DOHH2 (cell line): ENCODE measurements at regions not wholly inside any gene's neighbourhood (a gene's known extent, or its start where the extent isn't known, plus 50 kb on each side); places are given as distances from the start of the nearest gene placed in this dataset.

ENCODE experiments used
- H3F3A ChIP-seq: fragments of 200-600 bp; sonication (generic), shearing (Covaris generic); 2 replicates; pipeline ENCODE4 v1.6.0; 2016; ENCODE audit warnings: antibody characterized with exemption, mild to moderate bottlenecking; ENCODE audit not compliant: control insufficient read depth, insufficient read depth
- H3K27ac ChIP-seq: fragments of 200-600 bp; sonication (generic); 2 replicates; pipeline ENCODE4 v1.5.1; 2014; ENCODE audit warnings: low read depth, mild to moderate bottlenecking, low read length, moderate library complexity
- H3K27me3 ChIP-seq: fragments of 200-600 bp; sonication (generic); 2 replicates; pipeline ENCODE4 v1.6.1; 2014; ENCODE audit warnings: mild to moderate bottlenecking, low read length, mixed read lengths; ENCODE audit not compliant: control insufficient read depth
- H3K36me3 ChIP-seq: fragments of 200-600 bp; sonication (generic); 2 replicates; pipeline ENCODE4 v1.6.1; 2014; ENCODE audit warnings: mild to moderate bottlenecking, low read length, moderate library complexity, mixed read lengths; ENCODE audit not compliant: control insufficient read depth
- H3K4me1 ChIP-seq: fragments of 200-600 bp; sonication (generic); 2 replicates; pipeline ENCODE4 v1.6.1; 2014; ENCODE audit warnings: mild to moderate bottlenecking, low read length, mixed read lengths; ENCODE audit not compliant: control insufficient read depth
- H3K4me2 ChIP-seq: fragments of 200-600 bp; sonication (generic); 2 replicates; pipeline ENCODE4 v1.6.0; 2014; ENCODE audit warnings: mild to moderate bottlenecking, low read length, moderate library complexity
- H3K4me3 ChIP-seq: fragments of 200-600 bp; sonication (generic); 2 replicates; pipeline ENCODE4 v1.5.1; 2014; ENCODE audit warnings: mild to moderate bottlenecking, low read length, mixed read lengths
- H3K79me2 ChIP-seq: fragments of 200-600 bp; sonication (generic); 2 replicates; pipeline ENCODE4 v1.6.1; 2014; ENCODE audit warnings: mild to moderate bottlenecking, low read length, mixed read lengths; ENCODE audit not compliant: control insufficient read depth
- H3K9me2 ChIP-seq: fragments of 200-600 bp; sonication (generic); replicated peaks from 2 replicates; pipeline ENCODE4 v1.6.1; 2014; ENCODE audit warnings: mild to moderate bottlenecking, low read length, mixed read lengths; ENCODE audit not compliant: control insufficient read depth
- H3K9me3 ChIP-seq: fragments of 200-600 bp; sonication (generic); 2 replicates; pipeline ENCODE4 v1.6.1; 2014; ENCODE audit warnings: antibody characterized with exemption, low read length, mixed read lengths; ENCODE audit not compliant: control insufficient read depth, insufficient read depth
- H4K20me1 ChIP-seq: fragments of 200-600 bp; sonication (generic); 2 replicates; pipeline ENCODE4 v1.6.0; 2014; ENCODE audit warnings: low read depth, mild to moderate bottlenecking, antibody characterized with exemption, low read length, moderate library complexity; ENCODE audit not compliant: control insufficient read depth, insufficient read depth
- EZH2phosphoT487 ChIP-seq: fragments of 200-600 bp; sonication (generic); IDR thresholded peaks from 2 replicates; pipeline ENCODE4 v1.6.1; 2017; ENCODE audit warnings: borderline replicate concordance, mild to moderate bottlenecking, antibody characterized with exemption, low read length, moderate library complexity, mixed read lengths
- TF ChIP-seq, protein P1 (sequence below): fragments of 200-600 bp; sonication (generic); IDR thresholded peaks from one replicate; pipeline ENCODE4 v1.5.1; 2014; ENCODE audit warnings: antibody characterized with exemption, mild to moderate bottlenecking, low read depth, low read length; ENCODE audit not compliant: poor library complexity, severe bottlenecking

DNA sequence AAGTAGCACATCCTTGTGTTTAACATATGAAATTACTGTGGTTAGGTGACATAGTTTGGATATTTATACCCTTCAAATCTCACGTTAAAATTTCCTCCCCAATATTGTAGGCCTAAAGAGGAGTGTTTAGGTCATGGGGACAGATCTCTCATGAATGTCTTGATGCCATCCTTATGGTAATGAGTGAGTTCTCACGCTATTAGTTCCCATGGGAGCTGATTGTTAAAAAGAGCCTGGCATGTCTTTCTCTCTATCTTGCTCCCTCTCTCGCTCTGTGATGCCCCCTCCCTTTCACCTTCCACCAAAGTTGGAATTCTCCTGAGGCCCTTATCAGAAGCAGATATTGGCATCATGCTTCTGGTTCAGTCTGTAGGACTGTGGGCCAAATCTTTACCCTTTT lies 660.1 kb downstream of the ADCYAP1 start:
- no peak overlapping the region for H3K27ac ChIP-seq
- H3K4me1 ChIP-seq: no peaks in the 10 kb centered on the region
- H3K9me2 ChIP-seq: no peaks in the 10 kb centered on the region
- no peak overlapping the region for H3K4me2 ChIP-seq
- no peaks in the 10 kb centered on the region for H3K27me3 ChIP-seq
- no peaks in the 10 kb centered on the region for H3K9me3 ChIP-seq
- no peaks in the 10 kb centered on the region for H3K36me3 ChIP-seq
- H4K20me1 ChIP-seq: no peaks in the 10 kb centered on the region
- H3F3A ChIP-seq: no peaks in the 10 kb centered on the region
- TF ChIP-seq, protein P1, sequence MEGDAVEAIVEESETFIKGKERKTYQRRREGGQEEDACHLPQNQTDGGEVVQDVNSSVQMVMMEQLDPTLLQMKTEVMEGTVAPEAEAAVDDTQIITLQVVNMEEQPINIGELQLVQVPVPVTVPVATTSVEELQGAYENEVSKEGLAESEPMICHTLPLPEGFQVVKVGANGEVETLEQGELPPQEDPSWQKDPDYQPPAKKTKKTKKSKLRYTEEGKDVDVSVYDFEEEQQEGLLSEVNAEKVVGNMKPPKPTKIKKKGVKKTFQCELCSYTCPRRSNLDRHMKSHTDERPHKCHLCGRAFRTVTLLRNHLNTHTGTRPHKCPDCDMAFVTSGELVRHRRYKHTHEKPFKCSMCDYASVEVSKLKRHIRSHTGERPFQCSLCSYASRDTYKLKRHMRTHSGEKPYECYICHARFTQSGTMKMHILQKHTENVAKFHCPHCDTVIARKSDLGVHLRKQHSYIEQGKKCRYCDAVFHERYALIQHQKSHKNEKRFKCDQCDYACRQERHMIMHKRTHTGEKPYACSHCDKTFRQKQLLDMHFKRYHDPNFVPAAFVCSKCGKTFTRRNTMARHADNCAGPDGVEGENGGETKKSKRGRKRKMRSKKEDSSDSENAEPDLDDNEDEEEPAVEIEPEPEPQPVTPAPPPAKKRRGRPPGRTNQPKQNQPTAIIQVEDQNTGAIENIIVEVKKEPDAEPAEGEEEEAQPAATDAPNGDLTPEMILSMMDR: no peak
- TF ChIP-seq EZH2phosphoT487: no peak
- H3K4me3 ChIP-seq: no peak overlapping the region
- no peaks in the 10 kb centered on the region for H3K79me2 ChIP-seq

DNA sequence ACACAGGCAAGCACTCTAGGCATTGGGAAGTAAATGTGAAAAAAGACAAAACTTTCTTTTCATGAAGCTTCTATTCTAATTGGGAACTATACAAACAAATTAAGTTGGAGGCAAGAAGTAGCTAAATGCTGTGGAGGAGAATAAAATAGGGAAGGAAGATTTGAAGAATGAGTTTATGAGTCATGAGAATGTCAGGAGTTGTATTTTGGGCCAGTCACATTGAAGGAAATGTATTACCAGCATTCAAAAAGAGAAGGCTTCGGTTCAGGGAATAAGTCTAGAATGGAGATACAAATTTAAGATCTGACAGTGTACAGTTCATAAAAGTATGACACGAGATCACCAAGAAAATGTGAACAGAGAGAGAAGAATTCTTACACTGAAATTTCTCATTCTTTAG lies 666.5 kb downstream of the ADCYAP1 start:
- H4K20me1 ChIP-seq: no peaks in the 10 kb centered on the region
- no peaks in the 10 kb centered on the region for H3K36me3 ChIP-seq
- no peaks in the 10 kb centered on the region for H3K4me1 ChIP-seq
- no peaks in the 10 kb centered on the region for H3K9me3 ChIP-seq
- no peaks in the 10 kb centered on the region for H3K79me2 ChIP-seq
- H3K27ac ChIP-seq: no peak overlapping the region
- no peaks in the 10 kb centered on the region for H3F3A ChIP-seq
- no peak for TF ChIP-seq EZH2phosphoT487
- TF ChIP-seq, protein P1: no peak
- no peaks in the 10 kb centered on the region for H3K27me3 ChIP-seq
- H3K4me3 ChIP-seq: no peak overlapping the region
- H3K4me2 ChIP-seq: no peak overlapping the region
- no peaks in the 10 kb centered on the region for H3K9me2 ChIP-seq

DNA sequence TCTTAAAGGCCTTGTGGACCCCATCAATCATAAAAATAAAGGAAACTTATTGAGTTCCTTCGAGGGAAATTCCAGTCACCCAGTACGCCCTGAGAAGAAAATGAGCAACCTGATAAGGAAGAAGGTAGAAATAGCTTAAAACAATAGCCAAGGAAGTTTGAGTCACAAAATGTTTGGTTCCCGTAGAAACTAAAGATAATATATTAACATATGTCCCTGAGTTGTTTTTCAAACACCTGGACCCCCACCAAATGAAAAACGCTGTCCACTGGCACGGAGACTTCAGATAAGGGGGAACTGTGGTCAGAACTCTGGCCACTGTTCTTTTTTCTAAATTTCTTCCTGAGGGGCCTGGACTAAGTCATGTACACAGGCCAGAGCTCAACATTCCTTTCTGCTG lies 669.1 kb downstream of the ADCYAP1 start:
- H4K20me1 ChIP-seq: no peaks in the 10 kb centered on the region
- no peaks in the 10 kb centered on the region for H3K36me3 ChIP-seq
- no peaks in the 10 kb centered on the region for H3F3A ChIP-seq
- H3K4me1 ChIP-seq: no peaks in the 10 kb centered on the region
- no peaks in the 10 kb centered on the region for H3K9me3 ChIP-seq
- no peaks in the 10 kb centered on the region for H3K9me2 ChIP-seq
- H3K79me2 ChIP-seq: no peaks in the 10 kb centered on the region
- H3K27ac ChIP-seq: no peak overlapping the region
- TF ChIP-seq, protein P1: no peak
- TF ChIP-seq EZH2phosphoT487: no peak
- H3K27me3 ChIP-seq: no peaks in the 10 kb centered on the region
- H3K4me3 ChIP-seq: no peak overlapping the region
- H3K4me2 ChIP-seq: no peak overlapping the region

DNA sequence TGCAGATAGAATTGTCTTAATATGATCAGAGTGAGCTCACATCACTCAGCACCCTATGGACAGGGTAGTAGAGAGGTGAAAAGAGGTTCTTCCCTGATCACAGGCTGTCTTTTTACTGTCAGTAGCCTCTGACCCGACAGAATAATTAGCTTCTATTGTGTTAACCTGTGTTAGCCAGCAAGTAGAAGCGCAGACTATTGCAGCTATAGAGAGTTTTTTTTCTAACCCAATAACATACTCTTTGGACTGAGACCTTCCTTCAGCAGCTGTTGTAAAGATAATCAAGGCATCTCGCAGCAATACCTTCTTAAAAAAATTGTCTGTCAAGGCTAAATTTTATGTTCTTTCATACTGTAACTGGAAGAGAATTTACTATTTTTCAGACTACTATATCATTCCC lies 670.4 kb downstream of the ADCYAP1 start:
- Histone ChIP-seq H3K9me3 (no peaks in the 10 kb centered on the region), H3K79me2 (no peaks in the 10 kb centered on the region), H3K9me2 (no peaks in the 10 kb centered on the region), H3K4me1 (no peaks in the 10 kb centered on the region), H4K20me1 (no peaks in the 10 kb centered on the region), H3F3A (no peaks in the 10 kb centered on the region), H3K4me2 (no peak overlapping the region), H3K36me3 (no peaks in the 10 kb centered on the region), H3K4me3 (no peak overlapping the region), H3K27me3 (no peaks in the 10 kb centered on the region), H3K27ac (no peak overlapping the region)
- TF ChIP-seq EZH2phosphoT487: no peak
- TF ChIP-seq, protein P1: no peak
